GM18511 (cell line): ENCODE measurements at regions not wholly inside any gene's neighbourhood (a gene's known extent, or its start where the extent isn't known, plus 50 kb on each side); places are given as distances from the start of the nearest gene placed in this dataset.

Experiments
- ATAC-seq: cut with Tn5 transposase; IDR thresholded peaks from one replicate; pipeline ENCODE4 v1.9.1; 2021; ENCODE audit warnings: mild to moderate bottlenecking, moderate library complexity; ENCODE audit not compliant: unreplicated experiment

DNA sequence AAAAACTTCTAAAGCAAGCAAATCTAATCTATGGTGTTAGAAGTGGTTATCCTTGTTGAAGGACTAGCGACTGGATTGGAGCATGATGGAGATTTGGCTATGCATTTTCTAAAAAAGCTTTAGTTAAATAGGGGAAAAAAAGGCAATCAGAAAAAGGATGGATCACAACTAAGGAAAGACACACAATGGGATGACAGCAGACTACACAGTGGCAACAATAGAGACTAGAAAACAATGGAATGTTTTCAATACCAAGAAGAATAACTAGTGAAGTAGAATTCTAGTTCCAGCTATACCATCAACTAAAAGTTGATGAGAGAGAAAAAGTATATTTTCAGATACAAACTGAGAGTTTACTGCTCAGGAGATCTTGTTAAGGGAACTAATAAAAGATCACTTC, 605.8 kb downstream of the PTPRU start:
- no peak for ATAC-seq

DNA sequence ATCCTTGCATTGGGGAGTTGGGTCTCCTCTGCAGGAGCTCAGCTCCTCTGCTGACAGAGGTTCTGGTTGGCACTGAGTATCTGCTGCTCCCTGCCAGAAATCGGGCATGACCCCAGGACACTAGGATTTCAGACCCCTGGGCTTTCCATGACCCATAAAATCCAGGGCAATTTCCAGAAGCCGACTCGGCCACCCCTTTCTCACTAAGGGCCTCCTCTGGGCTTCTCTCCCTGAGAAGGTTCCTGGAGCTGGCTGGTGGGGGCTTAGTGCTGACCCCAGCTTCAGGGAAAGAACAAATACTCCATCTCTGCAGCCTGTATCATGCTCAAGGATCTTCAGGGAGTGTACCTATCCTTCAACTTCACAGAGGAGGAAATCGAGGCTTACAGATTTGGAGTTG, 603.4 kb downstream of the PTPRU start:
- no peak for ATAC-seq

GRCh38 chr1:29838738-29839320, 602.5 kb downstream of the PTPRU start:
- ATAC-seq = no peak

DNA sequence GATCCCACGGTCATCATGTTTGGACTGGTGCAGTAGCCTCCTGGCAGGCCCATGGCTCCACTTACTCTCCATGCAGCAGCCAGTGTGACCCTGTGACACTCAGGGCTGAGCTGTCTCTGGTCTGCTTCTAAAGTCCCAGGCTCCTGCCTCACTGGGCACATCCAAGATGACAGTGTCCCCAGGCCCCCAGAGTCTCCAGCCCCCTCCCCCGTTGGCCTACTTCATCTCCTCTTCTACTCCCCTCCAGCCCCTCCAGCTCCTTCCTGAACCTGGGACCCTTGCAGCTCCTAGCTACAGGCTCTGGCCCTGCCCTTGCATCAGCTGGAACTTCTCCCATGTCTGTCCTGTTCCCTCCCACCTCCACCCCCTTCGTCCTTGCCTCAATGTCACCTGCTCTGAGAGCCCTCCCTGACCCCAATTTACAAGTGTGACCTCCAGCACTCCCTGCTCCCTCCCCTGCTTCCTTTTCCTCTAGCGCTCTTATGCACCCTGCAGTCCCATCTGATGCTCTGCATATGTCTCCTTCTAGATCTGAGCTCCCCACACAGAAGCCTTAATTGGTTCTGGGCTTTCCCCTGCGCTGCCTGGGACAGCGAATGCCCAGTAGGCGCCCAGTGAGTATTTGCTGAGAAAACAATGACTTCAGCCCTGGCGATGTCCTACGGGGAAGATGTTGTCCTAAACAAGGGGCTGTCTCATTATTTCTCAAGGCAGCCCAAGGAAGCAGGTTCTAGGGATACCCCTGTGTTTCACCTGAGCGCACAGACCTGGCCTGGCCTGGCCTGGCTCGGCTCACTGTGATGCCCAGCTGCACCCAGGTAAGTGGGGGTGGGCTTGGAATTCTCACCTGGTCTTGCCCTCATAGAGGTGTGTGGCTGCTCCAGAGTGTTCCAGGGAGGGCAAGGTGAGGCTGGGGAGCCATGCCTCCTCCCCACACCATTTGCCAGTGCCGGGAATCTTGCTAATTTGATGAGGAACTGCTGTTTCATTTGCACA, 600.6 kb downstream of the PTPRU start:
- ATAC-seq = no peak

DNA sequence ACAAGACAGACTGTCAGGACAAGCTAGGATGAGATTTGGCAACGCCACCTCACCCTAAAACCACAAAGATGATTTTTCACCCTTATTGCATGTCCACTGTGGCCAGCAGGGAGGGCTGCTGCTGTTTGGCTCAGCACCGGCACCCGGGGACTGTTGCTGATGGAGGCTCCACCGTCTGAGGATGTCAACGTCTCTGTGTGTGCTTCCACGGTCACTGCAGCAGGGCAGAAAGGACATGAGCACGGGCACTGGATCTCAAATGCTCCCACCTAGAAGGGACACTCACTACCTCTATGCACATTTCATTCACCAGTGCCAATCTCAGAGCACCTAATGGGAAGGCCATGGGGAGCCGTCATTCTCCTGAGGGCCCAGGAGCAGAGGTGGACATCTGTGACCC, 599.6 kb downstream of the PTPRU start:
- no peak for ATAC-seq

DNA sequence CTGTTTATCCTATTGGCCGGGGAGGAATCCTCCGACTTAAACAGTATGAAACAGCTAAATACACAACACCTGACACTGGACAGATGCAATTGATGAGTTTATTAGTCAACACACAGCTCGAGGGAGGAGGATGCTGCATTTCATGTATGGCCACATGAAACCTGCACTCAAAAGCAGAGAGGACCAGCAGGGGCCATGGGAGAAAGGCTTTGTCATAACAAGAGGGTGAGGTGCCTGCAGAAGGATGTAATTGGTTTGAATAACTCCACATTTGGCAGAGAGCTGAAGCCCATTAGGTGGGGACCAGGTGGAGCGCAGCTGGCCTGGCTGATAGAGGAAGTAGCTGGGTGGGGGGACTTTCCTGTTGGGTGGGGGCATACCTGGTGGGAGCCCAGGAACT, 599.1 kb downstream of the PTPRU start:
- ATAC-seq = no peak

DNA sequence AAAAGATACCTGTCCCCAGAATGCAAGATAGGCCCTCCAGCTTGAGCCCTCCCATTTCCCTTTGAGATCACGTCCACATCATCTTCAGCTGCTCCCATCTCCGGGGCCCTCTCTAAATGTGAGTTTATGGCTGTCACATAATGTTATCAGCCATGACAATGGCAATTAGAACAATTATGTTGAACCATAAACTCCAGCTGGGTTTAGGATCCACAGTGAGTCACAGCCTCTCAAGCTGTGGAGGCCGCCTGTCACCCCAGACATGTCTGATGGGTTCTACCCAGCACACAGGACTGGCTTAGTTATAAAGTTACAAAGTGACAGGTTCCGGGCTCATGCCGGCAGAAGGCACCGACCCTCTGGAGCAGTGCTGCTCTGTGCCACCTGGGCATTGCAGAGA, 597.3 kb downstream of the PTPRU start:
- no peak for ATAC-seq

GRCh38 chr1:29832936-29833335, 596.6 kb downstream of the PTPRU start:
- no peak for ATAC-seq

DNA sequence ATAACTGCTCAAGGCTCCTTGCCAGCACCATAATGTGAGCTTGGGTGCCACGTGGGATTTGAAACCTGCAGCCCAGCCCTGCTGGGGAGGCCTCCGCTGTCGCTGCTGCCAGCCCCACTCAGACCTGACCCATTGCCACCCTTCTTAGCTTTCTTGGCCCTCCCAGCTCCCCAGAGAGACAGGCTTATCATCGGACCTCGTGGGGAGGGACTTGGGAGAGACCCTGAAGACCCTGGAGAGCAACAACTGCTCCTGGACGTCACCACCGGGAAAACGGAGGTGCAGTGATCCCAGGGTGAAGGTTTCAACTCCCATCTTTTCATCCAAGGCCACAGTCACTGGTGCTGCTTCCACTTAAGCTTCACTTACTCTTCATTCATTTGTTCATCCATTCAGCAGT, 596.1 kb downstream of the PTPRU start:
- no peak for ATAC-seq

GRCh38 chr1:29831500-29832117, 595.3 kb downstream of the PTPRU start:
- no peak for ATAC-seq

DNA sequence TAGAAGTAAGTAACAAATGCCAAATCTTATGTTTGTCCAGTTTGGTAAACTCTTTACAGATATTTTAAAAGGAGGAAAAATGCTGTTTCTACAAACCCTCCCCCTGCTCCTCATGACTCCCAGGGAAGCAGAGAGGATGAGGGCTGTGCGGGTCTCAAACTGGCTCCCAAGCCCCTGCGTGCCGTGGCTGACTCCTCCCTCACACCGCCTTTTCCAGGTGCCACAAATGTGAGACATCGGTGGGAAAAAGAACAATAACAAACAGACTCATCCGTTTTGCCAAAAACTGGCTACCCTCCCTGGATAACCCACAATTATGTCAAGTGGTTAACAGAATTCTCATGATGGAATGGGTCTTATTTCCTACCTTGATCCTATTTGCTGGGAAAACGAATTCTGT, 594.6 kb downstream of the PTPRU start:
- ATAC-seq = no peak

- no peak for ATAC-seq
Observed at GRCh38 chr1:29830383-29830782, 594.1 kb downstream of the PTPRU start.

DNA sequence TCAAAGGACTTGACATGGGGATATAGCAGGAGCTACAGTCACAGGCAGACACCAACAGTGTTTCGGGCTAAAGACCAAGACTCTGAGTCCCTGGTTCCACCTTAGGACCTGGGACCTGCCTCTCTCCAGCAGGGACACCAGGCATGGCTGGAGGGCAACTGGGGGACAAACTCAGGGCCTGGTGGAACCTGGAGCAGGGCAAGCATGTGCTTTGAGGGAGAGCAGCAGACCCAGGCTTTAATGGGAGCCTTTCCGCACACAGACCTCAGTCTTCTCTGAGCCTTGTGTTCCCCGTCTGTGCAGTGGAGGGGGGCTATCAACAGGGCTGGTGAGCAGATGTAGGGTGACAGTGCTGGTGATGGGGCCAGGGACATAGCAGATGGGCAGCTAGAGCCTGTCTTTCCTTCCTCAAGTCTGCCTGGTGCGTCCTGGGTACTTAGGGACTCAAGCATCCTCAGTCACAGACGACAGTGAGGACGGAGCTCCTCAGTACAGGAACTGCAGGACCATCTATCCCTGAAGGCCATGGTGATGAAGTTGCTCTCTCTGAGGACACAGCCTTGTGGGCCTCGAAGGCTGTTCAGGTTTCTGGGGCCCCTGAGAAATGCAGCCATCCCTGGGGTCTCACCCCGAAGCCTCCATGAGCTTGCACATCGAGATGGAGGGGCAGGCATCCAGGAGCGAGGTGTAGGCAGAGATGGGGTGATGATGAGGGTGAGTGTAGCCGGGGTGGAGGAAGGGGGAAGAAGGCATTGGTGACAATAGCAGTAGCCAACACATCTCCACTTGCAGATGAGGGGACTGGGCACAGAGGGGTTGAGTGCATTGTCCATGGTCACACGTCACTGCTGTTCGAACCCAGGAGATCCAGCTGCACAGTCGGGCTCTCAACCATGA, 593.4 kb downstream of the PTPRU start:
- no peak for ATAC-seq

GRCh38 chr1:29828526-29829447, 592.5 kb downstream of the PTPRU start:
- ATAC-seq = no peak

- ATAC-seq = no peak
Observed at GRCh38 chr1:29827801-29828525, 591.6 kb downstream of the PTPRU start.

GRCh38 chr1:29827237-29827750, 591.0 kb downstream of the PTPRU start:
- ATAC-seq = no peak

DNA sequence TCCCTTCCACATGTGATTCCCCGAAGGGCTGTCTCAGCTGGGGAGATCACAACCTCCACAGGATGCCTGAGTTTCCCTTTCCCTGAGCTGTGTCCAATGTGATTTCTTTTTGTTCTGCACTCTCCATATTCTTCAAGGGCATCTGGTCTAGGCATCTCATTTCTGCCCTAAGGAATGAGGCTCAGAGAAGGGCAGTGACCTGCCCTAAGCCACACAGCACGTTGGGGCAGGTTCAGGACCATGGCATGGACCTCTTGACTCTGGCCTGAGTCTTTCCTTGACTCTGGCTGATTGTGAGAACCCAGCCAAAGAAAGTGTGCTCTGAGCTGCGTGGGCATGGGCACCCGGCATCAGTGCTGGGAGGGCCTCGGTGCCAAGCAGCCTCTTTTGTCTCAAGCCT, 590.3 kb downstream of the PTPRU start:
- ATAC-seq = no peak

DNA sequence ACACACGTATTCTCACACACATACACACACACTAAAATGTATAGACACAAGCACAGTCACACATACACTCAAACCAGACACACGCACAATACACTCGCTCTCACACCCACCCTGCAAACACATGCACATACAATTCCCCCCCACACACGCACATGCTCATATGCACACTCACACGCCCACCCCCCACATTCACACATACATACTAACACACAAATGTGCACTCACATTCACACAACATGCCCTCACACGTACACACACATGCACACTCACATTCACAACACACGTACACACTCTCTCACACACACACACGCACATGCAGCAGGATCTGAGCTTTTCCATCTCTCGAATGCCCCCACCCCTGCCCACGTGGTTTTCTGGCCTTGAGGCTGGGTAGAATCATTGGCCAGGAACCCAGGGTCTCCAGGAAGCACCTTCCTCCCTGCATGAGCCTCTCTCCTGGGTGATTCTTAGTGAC, 589.7 kb downstream of the PTPRU start:
- no peak for ATAC-seq
